SH-SY5Y (cell line): ENCODE measurements at regions not wholly inside any gene's neighbourhood (a gene's known extent, or its start where the extent isn't known, plus 50 kb on each side); places are given as distances from the start of the nearest gene placed in this dataset.

Experiments
- GATA2 ChIP-seq: IDR thresholded peaks from 2 replicates; pipeline ENCODE4 v1.6.1; 2011; ENCODE audit warnings: mild to moderate bottlenecking, low read depth, low read length
- GATA3 ChIP-seq: IDR thresholded peaks from 2 replicates; pipeline ENCODE4 v1.6.1; 2011; ENCODE audit warnings: low read depth, mild to moderate bottlenecking, low read length, moderate library complexity

GRCh38 chr4:111821342-111821741 lies 323.9 kb upstream of the FAM241A start:
- no peak for TF ChIP-seq GATA3
- no peak for TF ChIP-seq GATA2
